ENCODE measurements at regions not wholly inside any gene's neighbourhood (a gene's known extent, or its start where the extent isn't known, plus 50 kb on each side); places are given as distances from the start of the nearest gene placed in this dataset.

GRCh38 chr18:23363865-23364570 is 89.1 kb upstream of the RIOK3 start:
- no peak for TF ChIP-seq CTCF (IDR thresholded peaks at IDR 0.05)
- TF ChIP-seq POLR2A (IDR thresholded peaks at IDR 0.05), result no peak
